ENCODE measurements at regions not wholly inside any gene's neighbourhood (a gene's known extent, or its start where the extent isn't known, plus 50 kb on each side); places are given as distances from the start of the nearest gene placed in this dataset.

DNA sequence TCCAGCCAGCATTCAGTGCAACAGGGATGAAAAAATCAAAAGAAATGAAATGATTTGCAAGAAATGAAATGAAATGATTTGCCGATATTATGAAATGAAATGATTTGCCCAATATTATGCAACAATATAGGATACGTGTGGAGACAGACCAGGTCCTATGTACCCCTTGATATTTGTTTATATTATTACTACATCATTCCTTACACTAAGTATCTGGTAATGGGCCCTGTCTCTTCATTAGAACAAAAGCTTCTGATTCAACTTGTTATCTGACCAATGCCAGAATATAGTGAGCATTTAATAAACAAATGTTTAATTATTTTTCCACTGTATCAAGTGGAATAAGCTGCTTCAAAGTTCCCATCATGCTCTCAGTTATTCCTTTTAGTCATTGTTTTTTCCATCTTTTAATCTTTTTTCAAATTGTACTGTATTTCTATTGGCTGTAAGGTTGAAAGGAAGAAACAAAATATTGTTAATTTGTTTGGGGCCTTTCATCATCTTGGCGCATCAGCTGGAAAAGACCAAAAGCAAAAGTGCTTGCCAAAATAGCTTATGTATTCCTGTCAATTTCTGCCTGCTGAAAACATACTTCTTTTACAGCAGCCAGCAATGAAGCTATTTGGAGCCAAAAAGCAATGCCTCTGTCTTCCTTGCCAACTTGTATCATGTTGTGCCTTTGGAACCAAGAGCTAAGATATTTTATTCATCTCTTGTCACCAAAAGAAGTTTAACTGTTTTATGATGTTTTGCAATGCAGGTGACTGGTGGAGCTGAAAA lies 2314.9 kb downstream of the LRRC4C start:
- DNase-seq (ENCODE audit: low spot score): no peak

DNA sequence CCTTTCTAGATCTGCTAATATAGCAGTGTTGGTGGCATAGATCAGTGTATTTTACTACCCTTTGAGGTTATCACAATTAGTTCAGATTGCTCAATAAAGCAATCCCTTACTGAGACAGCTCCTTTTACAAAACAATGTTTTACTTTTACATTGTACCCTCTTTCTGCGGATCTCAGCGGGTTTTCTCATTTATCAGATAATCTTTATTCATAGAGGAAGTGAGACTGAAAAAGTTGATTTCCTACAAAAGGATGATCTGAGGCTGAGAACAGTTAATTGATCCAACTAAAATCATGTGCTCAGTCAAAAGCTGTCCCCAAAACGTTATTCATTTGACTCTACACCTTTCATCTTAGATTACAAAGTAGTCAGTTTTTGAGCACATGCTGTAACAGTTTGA lies 2319.9 kb downstream of the LRRC4C start:
- DNase-seq (ENCODE audit: low spot score): no peak

DNA sequence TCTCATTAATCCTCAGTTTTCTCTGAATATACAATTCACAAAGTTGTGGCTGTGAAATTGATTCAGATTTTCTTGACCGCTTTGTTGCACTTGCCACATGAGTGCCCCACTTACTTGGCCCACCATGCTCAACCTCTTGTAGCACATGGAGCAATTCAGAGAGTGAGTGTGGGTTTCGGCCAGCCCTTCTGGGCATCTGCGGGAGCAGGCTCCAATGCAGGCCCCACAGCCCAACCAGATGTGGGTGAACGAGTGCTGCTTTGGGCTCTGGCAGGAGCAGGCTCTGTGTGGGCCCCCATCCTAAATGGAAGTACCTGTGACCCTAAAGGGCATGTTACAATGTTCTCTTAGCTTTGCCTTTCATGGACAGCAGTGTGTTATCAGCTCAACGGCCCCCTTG lies 2338.6 kb downstream of the LRRC4C start:
- no peak for DNase-seq (ENCODE audit: low spot score)

- DNase-seq (ENCODE audit: low spot score): no peak
Measured at GRCh38 chr11:39113606-39114005, 2345.8 kb downstream of the LRRC4C start.

DNA sequence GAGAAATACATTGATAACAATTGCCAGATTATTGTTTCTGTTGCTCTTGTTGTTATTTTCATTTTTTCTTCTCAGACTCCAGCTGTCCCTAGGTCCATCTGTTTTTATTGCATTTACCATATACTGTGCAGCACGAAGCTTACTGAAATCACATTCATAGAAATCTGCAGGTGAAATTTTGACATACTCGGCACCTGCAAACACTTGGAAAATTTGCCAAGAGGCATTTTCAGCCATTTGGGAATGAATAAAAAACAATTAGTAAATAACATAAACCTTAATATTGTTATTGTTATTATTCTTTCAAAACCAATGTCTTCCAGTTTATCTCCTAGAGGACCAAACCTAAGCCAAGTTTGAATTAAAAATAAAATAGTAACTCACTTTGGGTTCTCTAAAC lies 2357.2 kb downstream of the LRRC4C start:
- DNase-seq (ENCODE audit: low spot score): no peak

DNA sequence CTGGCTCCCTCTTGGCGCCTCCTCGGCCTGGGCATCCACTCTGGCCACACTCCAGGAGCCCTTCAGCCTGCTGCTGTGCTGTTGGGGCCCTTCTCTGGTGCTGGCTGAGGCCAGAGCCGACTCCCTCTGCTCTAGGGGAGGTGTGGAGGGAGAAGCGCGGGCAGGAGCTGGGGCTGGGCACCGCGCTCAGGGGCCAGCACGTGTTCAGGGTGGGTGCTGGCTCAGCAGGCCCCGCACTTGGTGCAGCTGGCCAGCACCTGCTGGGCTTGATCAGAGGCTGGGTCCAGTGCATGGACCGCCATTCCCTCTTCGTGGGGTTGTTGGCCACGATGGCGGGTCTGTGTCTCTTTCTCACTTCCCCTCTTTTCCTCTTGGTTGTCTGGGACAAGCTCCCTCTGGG lies 2381.0 kb downstream of the LRRC4C start:
- no peak for DNase-seq (ENCODE audit: low spot score)

DNA sequence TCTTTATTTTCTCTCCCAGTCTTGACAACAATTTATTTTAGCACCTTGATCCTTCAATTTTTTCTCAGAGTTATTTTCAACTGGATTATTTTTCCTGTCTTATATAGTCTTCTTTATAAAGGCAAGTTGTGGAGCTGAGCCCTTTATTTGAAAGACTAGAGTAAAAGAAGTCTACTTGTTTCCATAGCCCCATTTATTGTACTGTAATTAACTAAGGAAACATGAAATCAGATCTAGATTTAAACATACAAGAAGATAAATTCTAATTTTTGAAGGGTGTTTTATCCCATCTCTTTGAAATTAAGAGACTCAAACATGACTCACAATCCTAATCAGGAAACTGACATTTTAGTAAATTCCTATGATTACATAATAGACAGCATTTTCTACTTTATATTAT lies 2421.8 kb downstream of the LRRC4C start:
- no peak for DNase-seq (ENCODE audit: low spot score)

GRCh38 chr11:39036021-39036420 lies 2423.4 kb downstream of the LRRC4C start:
- DNase-seq (ENCODE audit: low spot score): no peak

DNA sequence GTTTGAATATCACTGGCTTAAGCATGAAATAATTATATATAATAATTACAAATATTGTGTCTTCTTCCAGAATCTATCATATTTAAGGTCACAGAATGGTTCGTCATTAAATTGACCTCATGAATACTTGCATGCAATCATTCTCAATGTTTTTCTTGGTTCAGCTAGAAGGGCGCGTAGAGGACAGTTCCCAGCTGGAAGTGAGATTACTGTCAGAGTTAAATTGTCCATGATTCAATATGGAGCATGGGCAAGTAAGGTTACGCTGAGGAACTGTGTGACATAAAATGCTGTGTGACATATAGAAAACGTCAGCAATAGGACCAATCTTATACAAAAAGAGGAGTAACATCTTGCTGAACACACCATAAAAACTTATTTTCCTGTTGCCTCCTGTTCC lies 2423.5 kb upstream of the RAG2 start:
- no peak for DNase-seq (ENCODE audit: low spot score)

DNA sequence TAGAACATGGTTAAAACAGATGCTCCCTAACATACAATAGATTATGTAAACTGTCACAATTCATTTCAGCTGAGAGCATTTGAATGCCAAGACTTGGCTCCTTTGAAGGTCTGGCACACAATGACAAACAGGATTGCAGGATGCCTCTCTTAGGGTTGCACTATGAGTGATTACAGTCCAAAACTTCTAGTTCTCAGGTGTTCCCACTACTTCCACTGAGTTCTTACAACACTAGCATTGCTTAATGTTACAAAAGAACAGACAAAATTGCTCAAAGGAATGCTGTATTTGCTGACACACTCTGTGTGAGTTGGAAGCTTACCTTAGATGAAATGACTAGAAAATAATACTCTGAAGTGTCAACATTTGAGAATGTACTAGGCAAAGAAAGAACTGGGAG lies 2413.8 kb upstream of the RAG2 start:
- no peak for DNase-seq (ENCODE audit: low spot score)

- DNase-seq (ENCODE audit: low spot score): no peak
Measured at GRCh38 chr11:38990841-38991240, 2392.8 kb upstream of the RAG2 start.

DNA sequence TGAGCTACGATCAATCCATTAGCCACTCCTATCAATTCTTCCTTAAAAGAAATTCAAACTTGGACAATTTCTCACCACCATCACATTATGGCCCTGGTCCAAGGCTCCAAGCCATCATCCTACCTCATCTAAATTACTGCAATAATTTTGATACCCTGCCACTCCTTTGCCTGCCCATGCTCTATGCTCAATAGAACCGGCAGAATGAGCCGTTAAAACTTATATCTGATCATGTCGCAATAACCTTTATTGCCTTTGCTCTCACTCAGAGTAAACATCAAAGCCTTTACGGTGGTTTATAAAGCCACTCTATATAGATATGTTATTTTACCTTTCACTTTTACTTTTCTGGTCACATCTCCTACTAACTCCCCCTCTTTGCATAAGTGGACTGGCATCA lies 2392.1 kb upstream of the RAG2 start:
- DNase-seq (ENCODE audit: low spot score): no peak

GRCh38 chr11:38988908-38989307 lies 2390.9 kb upstream of the RAG2 start:
- DNase-seq (ENCODE audit: low spot score): no peak

GRCh38 chr11:38972220-38972619 lies 2374.2 kb upstream of the RAG2 start:
- DNase-seq (ENCODE audit: low spot score): no peak

GRCh38 chr11:38971141-38971540 lies 2373.1 kb upstream of the RAG2 start:
- no peak for DNase-seq (ENCODE audit: low spot score)

DNA sequence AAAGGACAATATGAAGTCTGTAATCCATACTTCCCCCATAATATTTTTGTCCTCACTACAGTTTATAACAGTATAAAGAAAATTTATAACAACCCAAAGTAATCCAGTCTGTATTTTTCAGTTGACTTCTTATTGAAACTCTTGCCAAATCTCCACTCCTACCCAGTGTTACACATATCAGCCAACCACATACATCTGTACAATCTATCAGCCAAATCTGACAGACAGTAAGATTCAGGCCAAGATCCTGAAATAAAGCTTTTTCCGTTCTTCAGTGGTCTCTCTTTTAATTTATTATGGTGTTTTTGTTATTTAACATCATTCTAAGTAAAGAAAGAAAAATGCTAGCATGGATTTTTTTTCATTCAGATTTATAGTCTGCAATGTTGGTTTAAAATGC lies 2370.9 kb upstream of the RAG2 start:
- DNase-seq (ENCODE audit: low spot score): no peak

GRCh38 chr11:38952698-38953097 lies 2354.7 kb upstream of the RAG2 start:
- DNase-seq (ENCODE audit: low spot score): no peak

DNA sequence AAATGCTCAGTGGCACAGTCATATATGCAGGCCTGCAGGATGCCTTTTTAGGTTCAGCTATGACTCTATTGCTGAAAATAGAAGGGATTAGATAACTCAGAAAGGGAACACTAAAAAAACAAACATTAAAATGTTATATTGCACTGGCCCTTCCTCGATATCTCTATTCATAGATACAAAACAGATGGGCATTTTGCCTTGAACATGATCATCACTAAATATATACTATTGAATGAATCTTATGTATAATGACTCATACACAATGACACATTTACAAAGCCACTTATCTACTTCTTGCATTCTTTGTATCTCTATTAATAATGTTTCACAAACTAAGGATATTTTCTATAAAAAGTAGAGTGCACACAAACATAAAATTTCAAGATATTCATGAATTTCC lies 2352.8 kb upstream of the RAG2 start:
- no peak for DNase-seq (ENCODE audit: low spot score)

GRCh38 chr11:38948392-38948791 lies 2350.4 kb upstream of the RAG2 start:
- DNase-seq (ENCODE audit: low spot score): no peak

GRCh38 chr11:38937709-38938108 lies 2339.7 kb upstream of the RAG2 start:
- no peak for DNase-seq (ENCODE audit: low spot score)

- no peak for DNase-seq (ENCODE audit: low spot score)
Measured at GRCh38 chr11:38935941-38936340, 2337.9 kb upstream of the RAG2 start.

DNA sequence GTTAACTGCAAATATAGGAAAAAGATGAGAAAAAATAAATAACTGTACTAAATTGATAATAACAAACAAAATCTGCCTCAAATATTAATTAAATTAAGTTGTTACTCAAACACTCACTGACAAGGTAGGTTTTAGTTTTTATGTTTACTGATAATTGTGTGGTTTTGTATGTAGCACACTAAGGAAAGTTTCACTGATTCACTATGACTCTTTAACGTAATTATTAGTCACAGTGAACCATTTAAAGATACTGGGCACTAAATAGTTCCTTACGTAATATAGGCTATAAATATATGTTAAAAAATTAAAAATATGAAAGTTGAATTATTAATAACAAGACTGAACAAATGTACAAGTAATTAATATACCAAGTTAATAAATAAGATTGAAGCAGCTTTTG lies 2330.0 kb upstream of the RAG2 start:
- DNase-seq (ENCODE audit: low spot score): no peak

GRCh38 chr11:38924644-38925043 lies 2326.6 kb upstream of the RAG2 start:
- no peak for DNase-seq (ENCODE audit: low spot score)

DNA sequence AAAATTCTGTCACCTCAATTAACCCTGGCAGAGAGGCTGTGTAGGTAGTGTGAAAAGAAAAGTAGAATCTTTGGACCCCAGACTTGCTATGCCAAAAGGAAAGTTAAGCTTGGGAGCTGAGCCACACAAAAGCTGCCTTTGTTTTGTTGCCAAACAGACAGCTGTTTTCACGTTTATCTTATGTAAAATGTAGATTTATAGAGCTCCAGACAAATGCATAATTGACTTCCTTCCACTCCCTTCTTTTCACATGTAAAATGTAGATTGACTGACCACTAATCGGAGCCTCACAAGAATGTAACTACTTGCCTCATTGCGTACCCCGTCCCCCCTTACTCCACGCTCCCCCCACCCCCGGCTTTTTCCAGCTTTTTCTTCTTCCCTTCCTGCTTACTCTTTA lies 2302.2 kb upstream of the RAG2 start:
- no peak for DNase-seq (ENCODE audit: low spot score)

Data from globus pallidus (tissue), 1 donor.